GM12875 (cell line): ENCODE measurements at regions not wholly inside any gene's neighbourhood (a gene's known extent, or its start where the extent isn't known, plus 50 kb on each side); places are given as distances from the start of the nearest gene placed in this dataset.

Source experiments
- H3K4me3 ChIP-seq: one replicate; pipeline ENCODE4 v1.5.1; 2011; ENCODE audit warnings: low read depth, low read length, control low read depth
- CTCF ChIP-seq: IDR thresholded peaks from 2 replicates; pipeline ENCODE4 v1.5.1; 2011; ENCODE audit warnings: low read depth, mild to moderate bottlenecking, control low read depth, inconsistent platforms, low read length, moderate library complexity, borderline replicate concordance; ENCODE audit not compliant: insufficient read depth

GRCh38 chr1:198101716-198102453 lies 54.9 kb upstream of the NEK7 start:
- no peak for TF ChIP-seq CTCF
- H3K4me3 ChIP-seq, result no peak overlapping the region

- no peak for TF ChIP-seq CTCF
- no peak overlapping the region for H3K4me3 ChIP-seq
Observed at GRCh38 chr1:198102454-198102827, 54.4 kb upstream of the NEK7 start.

GRCh38 chr1:198105185-198105584 lies 51.6 kb upstream of the NEK7 start:
- TF ChIP-seq CTCF, result no peak
- H3K4me3 ChIP-seq, result no peak overlapping the region

GRCh38 chr1:198106011-198106410 lies 50.8 kb upstream of the NEK7 start:
- no peak overlapping the region for H3K4me3 ChIP-seq
- no peak for TF ChIP-seq CTCF
